ENCODE measurements at regions not wholly inside any gene's neighbourhood (a gene's known extent, or its start where the extent isn't known, plus 50 kb on each side); places are given as distances from the start of the nearest gene placed in this dataset.
"Not testable (repeated sequence)": the region's sequence is repeated elsewhere in the genome, so short reads cannot be mapped to it uniquely, and the experiment has no call there.

- DNase-seq (ENCODE audit: low spot score): no peak
These were observed 52.5 kb upstream of the WDFY3 start for GRCh38 chr4:85018983-85019382.

GRCh38 chr4:85019411-85019810, 52.9 kb upstream of the WDFY3 start:
- DNase-seq (ENCODE audit: low spot score): no peak

GRCh38 chr4:85024671-85025070, 58.2 kb upstream of the WDFY3 start:
- DNase-seq (ENCODE audit: low spot score): no peak

- no peak for DNase-seq (ENCODE audit: low spot score)
These were observed 62.4 kb upstream of the WDFY3 start for GRCh38 chr4:85028910-85029309.

- no peak for DNase-seq (ENCODE audit: low spot score)
These were observed 63.0 kb upstream of the WDFY3 start for GRCh38 chr4:85029453-85029852.

GRCh38 chr4:85030156-85030555, 63.7 kb upstream of the WDFY3 start:
- DNase-seq (ENCODE audit: low spot score): no peak

- DNase-seq (ENCODE audit: low spot score): not testable (repeated sequence)
These were observed 67.3 kb upstream of the WDFY3 start for GRCh38 chr4:85033838-85034237.

- no peak for DNase-seq (ENCODE audit: low spot score)
These were observed 73.0 kb upstream of the WDFY3 start for GRCh38 chr4:85039526-85039925.

- DNase-seq (ENCODE audit: low spot score): not testable (repeated sequence)
These were observed 77.5 kb upstream of the WDFY3 start for GRCh38 chr4:85043812-85044496.

- no peak for DNase-seq (ENCODE audit: low spot score)
These were observed 84.2 kb upstream of the WDFY3 start for GRCh38 chr4:85050736-85051135.

- DNase-seq (ENCODE audit: low spot score): no peak
These were observed 85.0 kb upstream of the WDFY3 start for GRCh38 chr4:85051526-85051925.

- DNase-seq (ENCODE audit: low spot score): not testable (repeated sequence)
These were observed 88.4 kb upstream of the WDFY3 start for GRCh38 chr4:85054925-85055324.

- no peak for DNase-seq (ENCODE audit: low spot score)
These were observed 92.1 kb upstream of the WDFY3 start for GRCh38 chr4:85058551-85058950.

GRCh38 chr4:85061974-85062373, 95.5 kb upstream of the WDFY3 start:
- no peak for DNase-seq (ENCODE audit: low spot score)

- no peak for DNase-seq (ENCODE audit: low spot score)
These were observed 96.0 kb upstream of the WDFY3 start for GRCh38 chr4:85062466-85062865.

GRCh38 chr4:85067342-85067741, 100.9 kb upstream of the WDFY3 start:
- DNase-seq (ENCODE audit: low spot score): no peak

GRCh38 chr4:85078016-85078415, 111.5 kb upstream of the WDFY3 start:
- DNase-seq (ENCODE audit: low spot score): no peak

- DNase-seq (ENCODE audit: low spot score): no peak
These were observed 114.7 kb upstream of the WDFY3 start for GRCh38 chr4:85081196-85081595.

- peak; percentile 29 for DNase-seq (ENCODE audit: low spot score)
These were observed 118.0 kb upstream of the WDFY3 start for GRCh38 chr4:85084371-85085094.

GRCh38 chr4:85086721-85087120, 120.2 kb upstream of the WDFY3 start:
- DNase-seq (ENCODE audit: low spot score): no peak

- no peak for DNase-seq (ENCODE audit: low spot score)
These were observed 126.0 kb upstream of the WDFY3 start for GRCh38 chr4:85092536-85092935.

- no peak for DNase-seq (ENCODE audit: low spot score)
These were observed 126.5 kb upstream of the WDFY3 start for GRCh38 chr4:85092943-85093342.

- no peak for DNase-seq (ENCODE audit: low spot score)
These were observed 128.2 kb upstream of the WDFY3 start for GRCh38 chr4:85094735-85095134.

GRCh38 chr4:85102606-85103005, 136.1 kb upstream of the WDFY3 start:
- no peak for DNase-seq (ENCODE audit: low spot score)
